ENCODE measurements at regions not wholly inside any gene's neighbourhood (a gene's known extent, or its start where the extent isn't known, plus 50 kb on each side); places are given as distances from the start of the nearest gene placed in this dataset.

GRCh38 chr1:212226467-212226866 is 58.7 kb upstream of the PPP2R5A start:
- no peak for FAIRE-seq

DNA sequence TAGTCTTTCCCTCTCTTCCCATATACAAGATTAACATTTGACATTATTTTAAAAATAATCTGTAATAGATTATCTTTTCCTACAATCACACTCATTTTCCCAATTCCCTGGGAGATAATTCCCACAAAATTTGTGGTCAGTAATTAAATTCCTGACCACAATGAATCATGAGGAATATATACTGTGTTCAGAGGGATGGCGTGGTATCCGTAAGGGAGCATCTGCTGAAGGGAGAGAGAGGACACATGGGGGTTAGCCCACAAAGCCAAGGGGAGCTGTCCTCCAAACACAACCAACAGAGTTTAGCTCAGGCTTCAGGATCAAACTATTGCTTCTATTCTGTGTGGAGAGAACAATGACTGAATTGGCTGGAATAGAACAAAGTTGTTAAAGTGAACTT is 57.1 kb upstream of the PPP2R5A start:
- FAIRE-seq = no peak

DNA sequence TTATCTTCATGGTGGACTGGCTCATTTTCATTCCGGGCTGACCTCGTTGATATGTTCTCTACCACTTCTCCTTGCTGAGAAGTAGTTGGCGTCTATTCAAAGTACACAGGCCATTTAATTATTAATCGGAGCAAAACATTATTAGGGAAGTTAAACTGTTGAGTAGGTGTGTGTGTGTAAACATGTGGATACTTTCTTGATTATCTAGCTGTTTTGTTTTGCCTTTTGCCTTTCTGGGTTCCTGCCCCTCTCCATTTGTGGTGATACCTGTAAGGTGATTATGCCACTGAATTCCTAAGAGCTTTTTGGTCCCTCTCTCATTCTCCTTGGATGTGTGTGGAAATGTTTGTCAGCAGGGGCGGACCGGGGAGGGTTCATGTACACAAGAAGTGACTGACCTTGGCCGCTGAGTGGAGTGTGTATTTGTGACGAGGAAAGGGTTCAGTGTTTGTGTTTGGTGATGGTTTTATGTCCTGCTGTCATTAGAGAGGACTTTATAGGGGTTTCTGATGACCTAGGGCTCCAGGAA is 56.6 kb upstream of the PPP2R5A start:
- FAIRE-seq = no peak

DNA sequence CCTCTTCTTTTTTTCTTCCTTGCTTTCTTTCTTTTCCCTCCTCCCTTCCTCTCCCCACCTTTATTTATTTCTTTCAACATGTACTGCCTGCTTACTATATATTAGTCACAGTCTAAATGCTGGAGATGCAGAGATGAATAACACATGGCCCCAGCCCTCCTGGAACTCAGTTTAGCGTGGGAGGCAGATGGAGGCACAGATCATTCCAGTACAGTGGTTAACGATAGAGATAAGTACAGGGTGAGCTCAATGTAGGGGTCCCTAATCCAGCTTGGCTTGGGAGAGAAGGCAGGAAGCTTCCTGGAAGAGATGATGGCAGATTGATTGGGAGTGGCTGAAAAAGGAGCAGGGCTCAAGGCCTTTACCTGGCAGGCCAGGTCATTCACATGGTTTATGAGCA is 55.6 kb upstream of the PPP2R5A start:
- FAIRE-seq = no peak

DNA sequence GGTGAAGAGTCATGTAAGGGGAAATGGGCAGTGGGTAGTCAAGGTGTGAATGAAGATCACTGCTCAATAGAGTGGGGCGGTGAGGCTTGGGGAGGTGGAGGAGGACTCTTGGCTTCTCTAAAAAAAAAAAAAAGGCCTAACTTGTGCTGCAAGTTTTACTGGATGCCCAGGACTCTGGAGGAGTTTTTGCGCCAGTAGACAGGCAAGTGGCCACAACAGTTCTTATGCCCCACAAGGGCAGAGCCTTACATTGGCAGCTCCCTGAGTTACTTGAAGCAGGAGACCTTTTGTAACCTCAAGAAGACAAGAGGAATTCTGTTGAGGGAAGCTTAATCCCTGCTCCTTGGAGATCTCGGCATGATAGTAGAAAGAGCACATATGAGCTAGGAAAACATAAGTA is 54.9 kb upstream of the PPP2R5A start:
- FAIRE-seq = no peak

DNA sequence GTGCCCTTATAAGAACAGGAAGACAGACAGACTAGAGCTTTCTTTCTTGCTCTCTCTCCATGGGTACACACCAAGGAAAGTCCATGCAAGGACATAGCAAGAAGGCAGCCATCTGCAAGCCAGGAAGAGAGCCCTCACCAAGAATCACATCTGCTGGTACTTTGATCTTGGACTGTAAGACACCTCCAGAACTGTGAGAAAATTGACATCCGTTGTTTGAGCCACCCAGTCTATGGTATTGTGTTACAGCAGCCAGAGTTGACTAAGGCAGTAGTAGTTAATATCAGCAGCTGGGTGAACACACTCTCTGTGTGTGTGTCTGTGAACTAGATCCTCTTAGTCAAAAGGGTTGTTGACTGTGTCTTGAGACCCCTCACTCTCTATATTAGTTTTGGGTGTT is 53.8 kb upstream of the PPP2R5A start:
- no peak for FAIRE-seq

DNA sequence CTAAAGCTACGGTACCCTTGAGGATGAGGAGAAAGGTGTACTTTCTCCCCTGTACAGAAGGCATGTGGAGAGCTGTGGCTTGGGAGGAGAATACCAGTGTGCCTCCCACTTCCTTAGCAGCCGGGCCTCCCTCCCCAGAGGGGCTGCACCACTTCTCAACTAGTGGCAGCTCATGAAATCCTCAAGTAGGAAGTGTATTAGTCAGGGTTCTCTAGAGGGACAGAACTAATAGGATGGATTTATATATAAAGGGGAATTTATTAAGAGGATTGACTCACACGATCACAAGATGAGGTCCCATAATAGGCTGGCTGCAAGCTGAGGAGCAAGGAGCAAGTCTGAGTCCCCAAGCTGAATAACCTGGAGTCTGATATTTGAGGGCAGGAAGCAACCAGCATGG is 53.1 kb upstream of the PPP2R5A start:
- no peak for FAIRE-seq

GRCh38 chr1:212233321-212233720 is 51.9 kb upstream of the PPP2R5A start:
- no peak for FAIRE-seq

GRCh38 chr1:212234431-212235395 is 50.5 kb upstream of the PPP2R5A start:
- FAIRE-seq = peak; percentile 70

All from endometrium (tissue), 2 donors.